Uterus (tissue), 2 donors: ENCODE measurements at regions not wholly inside any gene's neighbourhood (a gene's known extent, or its start where the extent isn't known, plus 50 kb on each side); places are given as distances from the start of the nearest gene placed in this dataset.

Experiments used
- CTCF ChIP-seq, 4 experiments: fragments of 200-600 bp in 2 of 4; fragments of 450-650 bp in 2 of 4; sonication (generic) in 2 of 4; IDR thresholded peaks; one replicate each; pipeline ENCODE4 v1.5.1; 2016 to 2019; ENCODE audit warnings: antibody characterized with exemption in 4 of 4, mild to moderate bottlenecking in 2 of 4, moderate library complexity in 1 of 4
- POLR2A ChIP-seq, 2 donors: fragments of 450-650 bp; IDR thresholded peaks; one replicate each; pipeline ENCODE4 v1.6.1; 2016; ENCODE audit warnings: antibody characterized with exemption in 2 of 2, mild to moderate bottlenecking in 1 of 2, moderate library complexity in 1 of 2

- TF ChIP-seq CTCF (IDR thresholded peaks at IDR 0.05) = no peak
- no peak for TF ChIP-seq POLR2A (IDR thresholded peaks at IDR 0.05)
These were observed 54.5 kb upstream of the KL start for GRCh38 chr13:32961724-32962123.
